Upper lobe of left lung (tissue), 4 donors: ENCODE measurements at regions not wholly inside any gene's neighbourhood (a gene's known extent, or its start where the extent isn't known, plus 50 kb on each side); places are given as distances from the start of the nearest gene placed in this dataset.

Source experiments
- POLR2A ChIP-seq, 4 donors: fragments of 450-650 bp; IDR thresholded peaks; one replicate each; pipeline ENCODE4 v1.5.1; 2016 to 2017; ENCODE audit warnings: antibody characterized with exemption in 4 of 4, mild to moderate bottlenecking in 2 of 4
- TF ChIP-seq, protein P1 (sequence below), 6 experiments: fragments of 450-650 bp in 4 of 6; fragments of 200-600 bp in 2 of 6; sonication (generic) in 2 of 6; IDR thresholded peaks; one replicate each; pipeline ENCODE4 v1.5.1; 2016 to 2019; ENCODE audit warnings: antibody characterized with exemption in 6 of 6

DNA sequence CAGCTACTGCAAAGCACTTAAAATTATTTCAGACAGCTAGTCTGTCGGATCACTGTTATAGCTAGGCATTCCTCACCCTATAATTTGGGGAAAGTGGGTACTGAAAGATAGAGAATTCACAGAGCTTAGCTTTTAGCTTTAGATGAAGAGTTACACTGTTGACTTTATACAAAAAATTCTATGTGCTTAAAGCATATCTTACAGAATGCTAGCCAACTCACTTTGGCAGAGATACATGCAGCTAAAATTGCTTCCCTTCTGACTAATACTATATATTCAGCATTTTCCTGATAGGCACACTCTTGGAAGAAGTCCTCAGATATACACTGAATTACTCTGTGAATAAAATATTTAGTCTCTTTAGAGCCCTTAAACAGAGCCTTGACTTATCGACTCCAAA is 353.5 kb upstream of the STEAP1 start:
- TF ChIP-seq, protein P1, sequence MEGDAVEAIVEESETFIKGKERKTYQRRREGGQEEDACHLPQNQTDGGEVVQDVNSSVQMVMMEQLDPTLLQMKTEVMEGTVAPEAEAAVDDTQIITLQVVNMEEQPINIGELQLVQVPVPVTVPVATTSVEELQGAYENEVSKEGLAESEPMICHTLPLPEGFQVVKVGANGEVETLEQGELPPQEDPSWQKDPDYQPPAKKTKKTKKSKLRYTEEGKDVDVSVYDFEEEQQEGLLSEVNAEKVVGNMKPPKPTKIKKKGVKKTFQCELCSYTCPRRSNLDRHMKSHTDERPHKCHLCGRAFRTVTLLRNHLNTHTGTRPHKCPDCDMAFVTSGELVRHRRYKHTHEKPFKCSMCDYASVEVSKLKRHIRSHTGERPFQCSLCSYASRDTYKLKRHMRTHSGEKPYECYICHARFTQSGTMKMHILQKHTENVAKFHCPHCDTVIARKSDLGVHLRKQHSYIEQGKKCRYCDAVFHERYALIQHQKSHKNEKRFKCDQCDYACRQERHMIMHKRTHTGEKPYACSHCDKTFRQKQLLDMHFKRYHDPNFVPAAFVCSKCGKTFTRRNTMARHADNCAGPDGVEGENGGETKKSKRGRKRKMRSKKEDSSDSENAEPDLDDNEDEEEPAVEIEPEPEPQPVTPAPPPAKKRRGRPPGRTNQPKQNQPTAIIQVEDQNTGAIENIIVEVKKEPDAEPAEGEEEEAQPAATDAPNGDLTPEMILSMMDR (IDR thresholded peaks at IDR 0.05) = no peak
- no peak for TF ChIP-seq POLR2A (IDR thresholded peaks at IDR 0.05)
